WERI-Rb-1 (cell line): ENCODE measurements at regions not wholly inside any gene's neighbourhood (a gene's known extent, or its start where the extent isn't known, plus 50 kb on each side); places are given as distances from the start of the nearest gene placed in this dataset.

Experiments used
- DNase-seq: peaks from one replicate; pipeline ENCODE4 v3.0.0-alpha.2; 2020
- H3K27ac ChIP-seq: fragments of 250-450 bp; sonication (Bioruptor Pico); 2 replicates; pipeline ENCODE4 v1.5.1; 2020; ENCODE audit warnings: mild to moderate bottlenecking, moderate library complexity
- H3K27me3 ChIP-seq: fragments of 250-450 bp; sonication (Bioruptor Pico); 2 replicates; pipeline ENCODE4 v1.5.1; 2021; ENCODE audit warnings: mild to moderate bottlenecking, low read depth, moderate library complexity; ENCODE audit not compliant: insufficient read depth, severe bottlenecking
- H3K36me3 ChIP-seq: fragments of 250-450 bp; sonication (Bioruptor Pico); 2 replicates; pipeline ENCODE4 v1.5.1; 2020; ENCODE audit warnings: mild to moderate bottlenecking, moderate library complexity
- H3K4me3 ChIP-seq: 2 replicates; pipeline ENCODE4 v1.5.1; 2011; ENCODE audit warnings: low read depth, mild to moderate bottlenecking, control low read depth, low read length
- H3K9me3 ChIP-seq: fragments of 250-450 bp; sonication (Bioruptor Pico); 2 replicates; pipeline ENCODE4 v1.5.1; 2021; ENCODE audit warnings: mild to moderate bottlenecking, moderate library complexity; ENCODE audit not compliant: severe bottlenecking
- TF ChIP-seq, protein P1 (sequence below): IDR thresholded peaks from 2 replicates; pipeline ENCODE4 v1.5.1; 2011; ENCODE audit warnings: low read depth, mild to moderate bottlenecking, control low read depth, inconsistent platforms, low read length

DNA sequence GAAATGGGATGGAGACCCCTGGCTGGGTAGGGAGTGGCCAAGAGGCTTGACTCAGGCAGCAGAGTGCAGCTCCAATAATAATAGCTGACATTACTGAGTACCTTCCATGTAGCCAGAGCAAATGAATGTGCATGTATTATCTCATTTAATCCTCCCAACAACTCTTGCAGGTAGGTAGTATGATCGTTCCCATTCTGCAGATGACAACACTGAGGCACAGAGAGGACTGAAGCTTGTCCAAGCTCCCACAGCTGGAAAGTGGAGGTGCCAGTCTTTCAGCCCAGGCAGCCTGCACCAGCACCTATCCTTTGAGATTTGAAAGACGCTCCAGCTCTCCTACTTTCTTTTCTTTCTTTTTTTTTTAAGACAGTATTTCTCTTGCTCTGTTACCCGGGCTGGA is 87.6 kb downstream of the PCDH1 start:
- Histone ChIP-seq H3K9me3 (no peaks in the 10 kb centered on the region), H3K4me3 (no peak overlapping the region), H3K27ac (no peak overlapping the region), H3K27me3 (no peaks in the 10 kb centered on the region), H3K36me3 (no peaks in the 10 kb centered on the region)
- DNase-seq: no peak
- TF ChIP-seq, protein P1, sequence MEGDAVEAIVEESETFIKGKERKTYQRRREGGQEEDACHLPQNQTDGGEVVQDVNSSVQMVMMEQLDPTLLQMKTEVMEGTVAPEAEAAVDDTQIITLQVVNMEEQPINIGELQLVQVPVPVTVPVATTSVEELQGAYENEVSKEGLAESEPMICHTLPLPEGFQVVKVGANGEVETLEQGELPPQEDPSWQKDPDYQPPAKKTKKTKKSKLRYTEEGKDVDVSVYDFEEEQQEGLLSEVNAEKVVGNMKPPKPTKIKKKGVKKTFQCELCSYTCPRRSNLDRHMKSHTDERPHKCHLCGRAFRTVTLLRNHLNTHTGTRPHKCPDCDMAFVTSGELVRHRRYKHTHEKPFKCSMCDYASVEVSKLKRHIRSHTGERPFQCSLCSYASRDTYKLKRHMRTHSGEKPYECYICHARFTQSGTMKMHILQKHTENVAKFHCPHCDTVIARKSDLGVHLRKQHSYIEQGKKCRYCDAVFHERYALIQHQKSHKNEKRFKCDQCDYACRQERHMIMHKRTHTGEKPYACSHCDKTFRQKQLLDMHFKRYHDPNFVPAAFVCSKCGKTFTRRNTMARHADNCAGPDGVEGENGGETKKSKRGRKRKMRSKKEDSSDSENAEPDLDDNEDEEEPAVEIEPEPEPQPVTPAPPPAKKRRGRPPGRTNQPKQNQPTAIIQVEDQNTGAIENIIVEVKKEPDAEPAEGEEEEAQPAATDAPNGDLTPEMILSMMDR: no peak

DNA sequence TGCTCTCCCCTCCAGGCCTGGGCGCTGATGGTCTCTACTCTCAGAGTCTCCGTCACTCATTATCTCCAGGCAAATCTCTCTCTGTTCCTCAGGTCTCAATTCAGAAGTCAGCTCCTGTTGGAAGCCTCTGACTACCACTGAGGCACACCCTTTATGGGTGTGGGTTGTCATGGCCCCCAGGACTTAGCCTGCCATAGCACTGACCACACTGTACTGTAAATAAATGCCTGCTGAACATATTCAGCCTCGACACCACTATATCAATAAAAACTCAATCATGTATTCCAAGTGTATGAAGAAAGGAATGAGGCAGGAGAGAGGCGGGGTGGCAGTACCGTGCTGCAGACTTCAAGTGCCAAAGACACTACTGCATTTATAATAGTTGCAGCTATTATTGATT is 88.9 kb downstream of the PCDH1 start:
- Histone ChIP-seq H3K27ac (no peak overlapping the region), H3K27me3 (no peaks in the 10 kb centered on the region), H3K9me3 (no peaks in the 10 kb centered on the region), H3K4me3 (no peak overlapping the region), H3K36me3 (no peaks in the 10 kb centered on the region)
- no peak for DNase-seq
- TF ChIP-seq, protein P1: no peak

- no peak overlapping the region for H3K27ac ChIP-seq
- H3K27me3 ChIP-seq: no peaks in the 10 kb centered on the region
- peak; percentile 58 for DNase-seq
- no peaks in the 10 kb centered on the region for H3K36me3 ChIP-seq
- no peaks in the 10 kb centered on the region for H3K9me3 ChIP-seq
- TF ChIP-seq, protein P1: no peak; the same call in 1 of the 2 replicates
- H3K4me3 ChIP-seq: no peak overlapping the region
Measured at GRCh38 chr5:141788296-141788970, 89.8 kb downstream of the PCDH1 start.

DNA sequence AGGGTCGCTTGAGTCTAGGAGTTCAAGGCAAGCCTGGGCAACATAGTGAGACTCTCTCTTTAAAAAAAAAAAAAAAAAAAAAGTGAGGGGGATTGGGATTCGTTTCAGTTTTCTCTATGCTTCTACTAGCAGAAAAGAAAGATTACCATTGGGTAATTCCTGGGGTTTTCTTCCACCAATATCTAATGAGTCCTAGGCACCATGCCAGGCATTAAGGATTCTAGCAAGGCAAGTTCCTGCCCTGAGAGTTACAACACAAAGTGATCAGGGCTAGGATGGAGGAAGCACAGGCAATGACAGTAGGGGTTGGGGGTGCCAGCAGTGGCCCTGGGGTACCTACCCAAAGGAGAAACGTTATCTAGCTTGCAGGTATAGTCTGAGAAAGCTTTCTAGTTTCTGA is 90.8 kb downstream of the PCDH1 start:
- TF ChIP-seq, protein P1: no peak
- DNase-seq: no peak
- no peak overlapping the region for H3K4me3 ChIP-seq
- H3K27me3 ChIP-seq: no peaks in the 10 kb centered on the region
- no peaks in the 10 kb centered on the region for H3K36me3 ChIP-seq
- H3K27ac ChIP-seq: no peak overlapping the region
- H3K9me3 ChIP-seq: no peaks in the 10 kb centered on the region

DNA sequence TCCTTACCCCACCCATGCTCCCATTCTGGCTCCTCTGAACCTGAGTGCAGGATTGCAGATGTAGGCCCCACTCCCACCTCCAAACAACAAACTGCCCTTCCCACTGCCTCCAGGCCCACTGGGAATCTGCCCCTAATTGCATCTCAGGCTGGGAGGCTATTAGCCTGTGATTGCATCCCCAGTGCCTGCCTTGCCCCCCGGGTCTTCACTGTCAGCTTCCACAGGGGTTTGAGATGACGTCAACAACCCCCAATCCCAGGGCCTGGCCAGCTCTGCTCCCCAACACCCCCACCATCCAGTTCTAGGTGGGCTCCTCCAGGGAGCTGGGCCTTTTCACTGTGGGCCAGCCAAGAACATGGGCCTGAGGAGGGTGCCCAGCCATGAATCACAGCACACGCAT is 91.5 kb downstream of the PCDH1 start:
- TF ChIP-seq, protein P1: no peak

DNA sequence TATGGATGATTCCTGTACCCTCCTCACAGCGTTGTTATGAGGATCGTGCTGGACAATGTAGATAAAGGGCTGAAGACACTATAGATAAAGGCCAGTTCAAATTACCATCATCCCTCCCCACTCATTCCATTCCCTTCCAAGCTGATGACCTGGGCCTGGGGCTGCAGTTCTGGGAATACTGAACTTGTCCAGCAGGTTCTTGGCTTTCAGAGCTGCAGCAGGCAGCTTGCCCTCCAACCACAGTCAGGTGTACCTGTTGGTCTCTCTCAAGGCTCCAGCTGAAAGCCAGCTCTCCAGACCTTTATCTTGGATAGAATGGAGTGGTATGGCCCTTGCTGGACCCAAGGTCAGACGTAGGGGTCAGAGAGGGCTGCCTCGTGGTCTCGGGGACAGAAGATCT is 92.5 kb downstream of the PCDH1 start:
- TF ChIP-seq, protein P1: no peak
- H3K4me3 ChIP-seq: no peak overlapping the region
- H3K36me3 ChIP-seq: no peaks in the 10 kb centered on the region
- H3K9me3 ChIP-seq: no peaks in the 10 kb centered on the region
- H3K27me3 ChIP-seq: no peaks in the 10 kb centered on the region
- H3K27ac ChIP-seq: no peak overlapping the region
- DNase-seq: no peak

More for the DNA sequence above, 91.5 kb downstream of the PCDH1 start:
- H3K9me3 ChIP-seq: no peaks in the 10 kb centered on the region
- no peak overlapping the region for H3K27ac ChIP-seq
- no peaks in the 10 kb centered on the region for H3K36me3 ChIP-seq
- DNase-seq: no peak
- no peak overlapping the region for H3K4me3 ChIP-seq
- H3K27me3 ChIP-seq: no peaks in the 10 kb centered on the region
